WTC11 (cell line): ENCODE measurements at regions not wholly inside any gene's neighbourhood (a gene's known extent, or its start where the extent isn't known, plus 50 kb on each side); places are given as distances from the start of the nearest gene placed in this dataset.

Experiments used
- ATAC-seq: fragments of 200-7000 bp; cut with Tn5 transposase; 2 replicates; pipeline ENCODE4 v1.10.0; 2021; ENCODE audit warnings: mild to moderate bottlenecking, moderate library complexity
- CTCF ChIA-PET: fragments of 300-600 bp; sonication (Branson Sonifier 250); formaldehyde crosslinking; loops from one replicate; lab custom pipeline; 2021; ENCODE audit warnings: antibody characterized with exemption; lab: Charles Lee
- POLR2A ChIA-PET: fragments of 350-600 bp; sonication (Branson Sonifier 250); formaldehyde crosslinking; loops from one replicate; lab custom pipeline; 2021; ENCODE audit warnings: antibody characterized with exemption; lab: Charles Lee
- DNase-seq: peaks from one replicate; pipeline ENCODE4 v3.0.0; 2021; ENCODE audit warnings: low spot score
- H3K27ac Mint-ChIP-seq: 2 replicates; pipeline ENCODE4 v1.8.0; 2021; ENCODE audit warnings: mixed read lengths
- H3K27me3 Mint-ChIP-seq: 2 replicates; pipeline ENCODE4 v1.8.0; 2021; ENCODE audit warnings: low read depth, mild to moderate bottlenecking, moderate library complexity, mixed read lengths
- H3K36me3 Mint-ChIP-seq: 2 replicates; pipeline ENCODE4 v1.8.0; 2021; ENCODE audit warnings: mixed read lengths
- H3K4me1 Mint-ChIP-seq: 2 replicates; pipeline ENCODE4 v1.8.0; 2022; ENCODE audit warnings: mixed read lengths
- H3K4me3 Mint-ChIP-seq: 2 replicates; pipeline ENCODE4 v1.8.0; 2021; ENCODE audit warnings: mild to moderate bottlenecking, moderate library complexity, mixed read lengths
- H3K9me3 Mint-ChIP-seq: 2 replicates; pipeline ENCODE4 v1.8.0; 2021; ENCODE audit warnings: mixed read lengths
- CREB1 ChIP-seq: sonication (generic); formaldehyde crosslinking; IDR thresholded peaks from 2 replicates; pipeline ENCODE4 v1.8.0; 2023; ENCODE audit warnings: mild to moderate bottlenecking, missing genetic modification reagents
- FOXJ3 ChIP-seq: sonication (generic); formaldehyde crosslinking; IDR thresholded peaks from 2 replicates; pipeline ENCODE4 v1.9.0; 2021; ENCODE audit warnings: missing genetic modification reagents, mild to moderate bottlenecking, borderline replicate concordance
- IRF2 ChIP-seq: sonication (generic); formaldehyde crosslinking; IDR thresholded peaks from 2 replicates; pipeline ENCODE4 v1.8.0; 2022; ENCODE audit warnings: low read depth, missing genetic modification reagents, borderline replicate concordance
- KAT7 ChIP-seq: sonication (generic); formaldehyde crosslinking; IDR thresholded peaks from 2 replicates; pipeline ENCODE4 v1.8.1; 2023; ENCODE audit warnings: missing genetic modification reagents, mild to moderate bottlenecking, borderline replicate concordance
- MXD4 ChIP-seq: fragments of 250-450 bp; sonication (Bioruptor Pico); IDR thresholded peaks from 2 replicates; pipeline ENCODE4 v1.8.0; 2021; ENCODE audit warnings: mild to moderate bottlenecking, moderate library complexity, borderline replicate concordance
- NFATC4 ChIP-seq: fragments of 250-450 bp; sonication (Bioruptor Pico); IDR thresholded peaks from 2 replicates; pipeline ENCODE4 v1.9.0; 2021; ENCODE audit warnings: mild to moderate bottlenecking
- NFYB ChIP-seq: sonication (generic); formaldehyde crosslinking; conservative IDR thresholded peaks from 2 replicates; pipeline ENCODE4 v1.8.0; 2022; ENCODE audit warnings: low read depth, missing genetic modification reagents
- SOX15 ChIP-seq: fragments of 250-450 bp; sonication (Bioruptor Pico); IDR thresholded peaks from 2 replicates; pipeline ENCODE4 v1.9.0; 2021; ENCODE audit warnings: mild to moderate bottlenecking
- TEAD4 ChIP-seq: sonication (generic); formaldehyde crosslinking; IDR thresholded peaks from 2 replicates; pipeline ENCODE4 v1.8.0; 2022; ENCODE audit warnings: mild to moderate bottlenecking, missing genetic modification reagents
- ZNF121 ChIP-seq: sonication (generic); formaldehyde crosslinking; IDR thresholded peaks from 2 replicates; pipeline ENCODE4 v1.8.0; 2023; ENCODE audit warnings: missing genetic modification reagents
- ZNF219 ChIP-seq: sonication (generic); formaldehyde crosslinking; IDR thresholded peaks from 2 replicates; pipeline ENCODE4 v1.8.0; 2023; ENCODE audit warnings: missing genetic modification reagents, mild to moderate bottlenecking, borderline replicate concordance
- ZNF232 ChIP-seq: sonication (generic); formaldehyde crosslinking; IDR thresholded peaks from 2 replicates; pipeline ENCODE4 v1.8.0; 2022; ENCODE audit warnings: mild to moderate bottlenecking, missing genetic modification reagents
- ZNF317 ChIP-seq: sonication (generic); formaldehyde crosslinking; IDR thresholded peaks from 2 replicates; pipeline ENCODE4 v1.8.1; 2023; ENCODE audit warnings: low read depth, mild to moderate bottlenecking, moderate library complexity, missing genetic modification reagents, borderline replicate concordance
- ZNF423 ChIP-seq: fragments of 250-450 bp; sonication (Bioruptor Pico); IDR thresholded peaks from 2 replicates; pipeline ENCODE4 v2.1.2; 2022; ENCODE audit warnings: mild to moderate bottlenecking, moderate library complexity
- TF ChIP-seq, protein P1 (sequence below): fragments of 250-450 bp; sonication (Bioruptor Pico); IDR thresholded peaks from 2 replicates; pipeline ENCODE4 v1.9.0; 2021; ENCODE audit warnings: mild to moderate bottlenecking
- TF ChIP-seq, protein P2 (sequence below): sonication (generic); formaldehyde crosslinking; IDR thresholded peaks from 2 replicates; pipeline ENCODE4 v1.8.0; 2023; ENCODE audit warnings: missing genetic modification reagents
- TF ChIP-seq, protein P3 (sequence below): sonication (generic); formaldehyde crosslinking; IDR thresholded peaks from 2 replicates; pipeline ENCODE4 v1.8.0; 2022; ENCODE audit warnings: mild to moderate bottlenecking, missing genetic modification reagents
- TF ChIP-seq, protein P4 (sequence below): sonication (generic); formaldehyde crosslinking; IDR thresholded peaks from 2 replicates; pipeline ENCODE4 v1.8.0; 2022; ENCODE audit warnings: missing genetic modification reagents
- TF ChIP-seq, protein P5 (sequence below): fragments of 250-450 bp; sonication (Bioruptor Pico); IDR thresholded peaks from 2 replicates; pipeline ENCODE4 v1.9.0; 2021; ENCODE audit warnings: mild to moderate bottlenecking, borderline replicate concordance

DNA sequence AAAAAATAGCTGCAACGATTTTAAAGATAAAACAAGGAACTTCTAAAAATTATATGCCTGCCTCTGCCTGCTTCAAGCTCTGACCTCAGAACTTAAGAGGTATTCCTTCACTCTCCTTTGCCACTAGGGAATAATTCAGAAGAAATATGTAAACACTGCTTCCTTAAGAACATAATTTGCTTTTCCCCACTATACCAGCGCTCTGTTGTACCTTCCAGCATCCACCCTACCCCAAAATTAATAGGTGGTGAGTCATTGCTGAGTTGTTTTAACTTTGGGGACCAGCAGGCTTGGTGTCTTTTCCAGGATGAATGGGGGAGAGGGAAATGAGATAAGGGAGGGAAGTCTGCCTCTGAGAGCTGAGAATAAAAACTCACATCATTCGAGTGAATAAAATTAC, 107.7 kb upstream of the ATXN1 start (continued):
- TF ChIP-seq, protein P1, sequence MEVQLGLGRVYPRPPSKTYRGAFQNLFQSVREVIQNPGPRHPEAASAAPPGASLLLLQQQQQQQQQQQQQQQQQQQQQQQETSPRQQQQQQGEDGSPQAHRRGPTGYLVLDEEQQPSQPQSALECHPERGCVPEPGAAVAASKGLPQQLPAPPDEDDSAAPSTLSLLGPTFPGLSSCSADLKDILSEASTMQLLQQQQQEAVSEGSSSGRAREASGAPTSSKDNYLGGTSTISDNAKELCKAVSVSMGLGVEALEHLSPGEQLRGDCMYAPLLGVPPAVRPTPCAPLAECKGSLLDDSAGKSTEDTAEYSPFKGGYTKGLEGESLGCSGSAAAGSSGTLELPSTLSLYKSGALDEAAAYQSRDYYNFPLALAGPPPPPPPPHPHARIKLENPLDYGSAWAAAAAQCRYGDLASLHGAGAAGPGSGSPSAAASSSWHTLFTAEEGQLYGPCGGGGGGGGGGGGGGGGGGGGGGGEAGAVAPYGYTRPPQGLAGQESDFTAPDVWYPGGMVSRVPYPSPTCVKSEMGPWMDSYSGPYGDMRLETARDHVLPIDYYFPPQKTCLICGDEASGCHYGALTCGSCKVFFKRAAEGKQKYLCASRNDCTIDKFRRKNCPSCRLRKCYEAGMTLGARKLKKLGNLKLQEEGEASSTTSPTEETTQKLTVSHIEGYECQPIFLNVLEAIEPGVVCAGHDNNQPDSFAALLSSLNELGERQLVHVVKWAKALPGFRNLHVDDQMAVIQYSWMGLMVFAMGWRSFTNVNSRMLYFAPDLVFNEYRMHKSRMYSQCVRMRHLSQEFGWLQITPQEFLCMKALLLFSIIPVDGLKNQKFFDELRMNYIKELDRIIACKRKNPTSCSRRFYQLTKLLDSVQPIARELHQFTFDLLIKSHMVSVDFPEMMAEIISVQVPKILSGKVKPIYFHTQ (CRISPR knock-in tag), result no peak
- TF ChIP-seq IRF2 (no peak), CREB1 (CRISPR knock-in tag) (no peak), FOXJ3 (CRISPR knock-in tag) (no peak), ZNF423 (no peak)
- TF ChIP-seq, protein P2, sequence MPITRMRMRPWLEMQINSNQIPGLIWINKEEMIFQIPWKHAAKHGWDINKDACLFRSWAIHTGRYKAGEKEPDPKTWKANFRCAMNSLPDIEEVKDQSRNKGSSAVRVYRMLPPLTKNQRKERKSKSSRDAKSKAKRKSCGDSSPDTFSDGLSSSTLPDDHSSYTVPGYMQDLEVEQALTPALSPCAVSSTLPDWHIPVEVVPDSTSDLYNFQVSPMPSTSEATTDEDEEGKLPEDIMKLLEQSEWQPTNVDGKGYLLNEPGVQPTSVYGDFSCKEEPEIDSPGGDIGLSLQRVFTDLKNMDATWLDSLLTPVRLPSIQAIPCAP (CRISPR knock-in tag), result no peak

DNA sequence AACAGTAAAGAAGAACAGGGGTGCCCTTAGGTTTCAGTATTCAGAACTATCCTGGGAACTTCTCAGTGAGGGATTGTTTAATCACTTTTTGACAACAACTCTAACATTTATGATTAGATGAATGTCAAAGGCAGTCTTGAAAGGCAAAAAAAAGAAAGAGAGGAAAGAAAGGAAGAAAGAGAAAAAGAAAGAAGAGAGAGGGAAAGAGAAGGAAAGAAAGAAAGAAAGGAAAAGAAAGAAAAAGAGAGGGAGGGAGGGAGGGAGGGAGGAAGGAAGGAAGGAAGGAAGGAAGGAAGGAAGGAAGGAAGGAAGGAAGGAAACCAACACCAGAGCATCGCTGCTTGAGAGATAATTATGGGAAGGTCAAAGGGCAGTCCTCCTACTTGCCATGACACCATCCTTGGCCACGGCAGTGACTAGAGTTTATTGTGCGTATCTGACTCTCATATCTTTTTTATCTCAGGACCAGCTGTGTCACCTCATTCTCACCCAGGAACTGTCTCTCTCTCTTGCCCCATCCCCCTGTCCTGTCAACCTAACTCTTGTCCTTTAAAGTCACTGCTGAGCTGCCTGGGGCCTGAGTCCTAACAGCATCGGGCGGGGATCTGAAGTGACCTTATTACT, 96.8 kb upstream of the ATXN1 start:
- DNase-seq (no peak), ATAC-seq (no peak)
- H3K4me3 Mint-ChIP-seq, result no peak overlapping the region
- no peak for TF ChIP-seq NFYB (CRISPR knock-in tag)
- H3K4me1 Mint-ChIP-seq, result no peaks in the 10 kb centered on the region
- POLR2A ChIA-PET, result no interaction called here
- H3K36me3 Mint-ChIP-seq, result no peaks in the 10 kb centered on the region
- no peak overlapping the region for H3K27ac Mint-ChIP-seq
- CTCF ChIA-PET, result no interaction called here
- H3K27me3 Mint-ChIP-seq, result no peaks in the 10 kb centered on the region
- H3K9me3 Mint-ChIP-seq, result peaks cover 3% of the 10 kb centered on the region; the same call in 1 of the 2 replicates

DNA sequence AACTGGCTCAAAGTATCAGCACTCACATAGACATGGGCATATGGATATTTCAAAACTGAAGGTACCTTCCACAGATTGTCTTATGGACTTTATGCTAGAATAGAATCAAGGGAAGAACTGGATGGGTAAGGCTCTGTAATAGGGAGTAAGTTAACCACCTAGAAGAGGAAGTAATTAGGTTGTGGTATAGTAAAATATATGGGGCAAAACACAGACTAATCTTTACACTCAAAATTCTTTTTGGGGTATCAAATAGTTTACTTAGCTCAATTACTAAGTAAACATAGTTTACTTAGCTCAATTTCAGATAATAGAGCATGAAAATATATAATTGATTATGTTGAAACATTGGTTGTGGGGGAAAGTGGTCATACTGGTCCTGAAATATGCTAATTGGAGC, 94.2 kb upstream of the ATXN1 start:
- Mint-ChIP-seq H3K4me3 (no peak overlapping the region), H3K36me3 (no peaks in the 10 kb centered on the region), H3K9me3 (peaks cover 3% of the 10 kb centered on the region; the same call in 1 of the 2 replicates), H3K27me3 (no peaks in the 10 kb centered on the region), H3K27ac (no peak overlapping the region), H3K4me1 (peaks cover 4% of the 10 kb centered on the region)
- no peak for ATAC-seq
- CTCF ChIA-PET, result no interaction called here
- TF ChIP-seq ZNF232 (CRISPR knock-in tag), result no peak
- DNase-seq, result no peak
- POLR2A ChIA-PET, result no interaction called here

DNA sequence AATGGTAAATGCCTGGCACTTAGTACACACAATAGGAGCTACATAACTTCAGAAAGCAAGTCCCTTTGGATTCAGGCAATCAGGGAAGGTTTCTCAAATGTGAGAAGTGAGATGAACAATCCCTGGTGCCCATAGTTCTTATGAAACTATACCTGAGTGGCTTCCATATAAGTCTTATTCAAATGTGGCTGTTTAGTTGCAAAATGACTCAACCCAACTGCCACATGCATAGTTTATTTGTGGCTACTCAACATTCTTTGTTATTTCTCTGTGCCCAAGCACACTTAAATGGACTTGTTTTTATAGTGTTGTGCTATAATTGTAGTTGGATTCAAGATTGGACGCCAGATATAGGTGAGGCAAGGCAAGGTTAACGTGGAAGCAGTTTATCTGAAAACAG, 93.7 kb upstream of the ATXN1 start:
- no peak for ATAC-seq
- no peak for DNase-seq
- Mint-ChIP-seq H3K4me3 (no peak overlapping the region), H3K27ac (no peak overlapping the region), H3K27me3 (no peaks in the 10 kb centered on the region), H3K9me3 (peaks cover 3% of the 10 kb centered on the region; the same call in 1 of the 2 replicates), H3K4me1 (peaks cover 8% of the 10 kb centered on the region), H3K36me3 (no peaks in the 10 kb centered on the region)
- ChIA-PET CTCF (no interaction called here), POLR2A (no interaction called here)
- TF ChIP-seq, protein P3, sequence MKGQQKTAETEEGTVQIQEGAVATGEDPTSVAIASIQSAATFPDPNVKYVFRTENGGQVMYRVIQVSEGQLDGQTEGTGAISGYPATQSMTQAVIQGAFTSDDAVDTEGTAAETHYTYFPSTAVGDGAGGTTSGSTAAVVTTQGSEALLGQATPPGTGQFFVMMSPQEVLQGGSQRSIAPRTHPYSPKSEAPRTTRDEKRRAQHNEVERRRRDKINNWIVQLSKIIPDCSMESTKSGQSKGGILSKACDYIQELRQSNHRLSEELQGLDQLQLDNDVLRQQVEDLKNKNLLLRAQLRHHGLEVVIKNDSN, result no peak
- TF ChIP-seq, protein P4, sequence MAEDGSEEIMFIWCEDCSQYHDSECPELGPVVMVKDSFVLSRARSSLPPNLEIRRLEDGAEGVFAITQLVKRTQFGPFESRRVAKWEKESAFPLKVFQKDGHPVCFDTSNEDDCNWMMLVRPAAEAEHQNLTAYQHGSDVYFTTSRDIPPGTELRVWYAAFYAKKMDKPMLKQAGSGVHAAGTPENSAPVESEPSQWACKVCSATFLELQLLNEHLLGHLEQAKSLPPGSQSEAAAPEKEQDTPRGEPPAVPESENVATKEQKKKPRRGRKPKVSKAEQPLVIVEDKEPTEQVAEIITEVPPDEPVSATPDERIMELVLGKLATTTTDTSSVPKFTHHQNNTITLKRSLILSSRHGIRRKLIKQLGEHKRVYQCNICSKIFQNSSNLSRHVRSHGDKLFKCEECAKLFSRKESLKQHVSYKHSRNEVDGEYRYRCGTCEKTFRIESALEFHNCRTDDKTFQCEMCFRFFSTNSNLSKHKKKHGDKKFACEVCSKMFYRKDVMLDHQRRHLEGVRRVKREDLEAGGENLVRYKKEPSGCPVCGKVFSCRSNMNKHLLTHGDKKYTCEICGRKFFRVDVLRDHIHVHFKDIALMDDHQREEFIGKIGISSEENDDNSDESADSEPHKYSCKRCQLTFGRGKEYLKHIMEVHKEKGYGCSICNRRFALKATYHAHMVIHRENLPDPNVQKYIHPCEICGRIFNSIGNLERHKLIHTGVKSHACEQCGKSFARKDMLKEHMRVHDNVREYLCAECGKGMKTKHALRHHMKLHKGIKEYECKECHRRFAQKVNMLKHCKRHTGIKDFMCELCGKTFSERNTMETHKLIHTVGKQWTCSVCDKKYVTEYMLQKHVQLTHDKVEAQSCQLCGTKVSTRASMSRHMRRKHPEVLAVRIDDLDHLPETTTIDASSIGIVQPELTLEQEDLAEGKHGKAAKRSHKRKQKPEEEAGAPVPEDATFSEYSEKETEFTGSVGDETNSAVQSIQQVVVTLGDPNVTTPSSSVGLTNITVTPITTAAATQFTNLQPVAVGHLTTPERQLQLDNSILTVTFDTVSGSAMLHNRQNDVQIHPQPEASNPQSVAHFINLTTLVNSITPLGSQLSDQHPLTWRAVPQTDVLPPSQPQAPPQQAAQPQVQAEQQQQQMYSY (CRISPR knock-in tag), result no peak
- TF ChIP-seq MXD4 (CRISPR knock-in tag), result no peak
- TF ChIP-seq, protein P5, sequence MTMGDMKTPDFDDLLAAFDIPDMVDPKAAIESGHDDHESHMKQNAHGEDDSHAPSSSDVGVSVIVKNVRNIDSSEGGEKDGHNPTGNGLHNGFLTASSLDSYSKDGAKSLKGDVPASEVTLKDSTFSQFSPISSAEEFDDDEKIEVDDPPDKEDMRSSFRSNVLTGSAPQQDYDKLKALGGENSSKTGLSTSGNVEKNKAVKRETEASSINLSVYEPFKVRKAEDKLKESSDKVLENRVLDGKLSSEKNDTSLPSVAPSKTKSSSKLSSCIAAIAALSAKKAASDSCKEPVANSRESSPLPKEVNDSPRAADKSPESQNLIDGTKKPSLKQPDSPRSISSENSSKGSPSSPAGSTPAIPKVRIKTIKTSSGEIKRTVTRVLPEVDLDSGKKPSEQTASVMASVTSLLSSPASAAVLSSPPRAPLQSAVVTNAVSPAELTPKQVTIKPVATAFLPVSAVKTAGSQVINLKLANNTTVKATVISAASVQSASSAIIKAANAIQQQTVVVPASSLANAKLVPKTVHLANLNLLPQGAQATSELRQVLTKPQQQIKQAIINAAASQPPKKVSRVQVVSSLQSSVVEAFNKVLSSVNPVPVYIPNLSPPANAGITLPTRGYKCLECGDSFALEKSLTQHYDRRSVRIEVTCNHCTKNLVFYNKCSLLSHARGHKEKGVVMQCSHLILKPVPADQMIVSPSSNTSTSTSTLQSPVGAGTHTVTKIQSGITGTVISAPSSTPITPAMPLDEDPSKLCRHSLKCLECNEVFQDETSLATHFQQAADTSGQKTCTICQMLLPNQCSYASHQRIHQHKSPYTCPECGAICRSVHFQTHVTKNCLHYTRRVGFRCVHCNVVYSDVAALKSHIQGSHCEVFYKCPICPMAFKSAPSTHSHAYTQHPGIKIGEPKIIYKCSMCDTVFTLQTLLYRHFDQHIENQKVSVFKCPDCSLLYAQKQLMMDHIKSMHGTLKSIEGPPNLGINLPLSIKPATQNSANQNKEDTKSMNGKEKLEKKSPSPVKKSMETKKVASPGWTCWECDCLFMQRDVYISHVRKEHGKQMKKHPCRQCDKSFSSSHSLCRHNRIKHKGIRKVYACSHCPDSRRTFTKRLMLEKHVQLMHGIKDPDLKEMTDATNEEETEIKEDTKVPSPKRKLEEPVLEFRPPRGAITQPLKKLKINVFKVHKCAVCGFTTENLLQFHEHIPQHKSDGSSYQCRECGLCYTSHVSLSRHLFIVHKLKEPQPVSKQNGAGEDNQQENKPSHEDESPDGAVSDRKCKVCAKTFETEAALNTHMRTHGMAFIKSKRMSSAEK, result no peak
- no peak for TF ChIP-seq TEAD4
- no peak for TF ChIP-seq ZNF219
- no peak for TF ChIP-seq SOX15
- TF ChIP-seq ZNF317, result no peak
- TF ChIP-seq ZNF121 (CRISPR knock-in tag), result no peak
- TF ChIP-seq FOXJ3 (CRISPR knock-in tag), result no peak
- TF ChIP-seq KAT7 (CRISPR knock-in tag), result no peak
- no peak for TF ChIP-seq NFATC4 (CRISPR knock-in tag)
